Keratinocyte (primary cell): ENCODE measurements at regions not wholly inside any gene's neighbourhood (a gene's known extent, or its start where the extent isn't known, plus 50 kb on each side); places are given as distances from the start of the nearest gene placed in this dataset.

Experiments used
- DNase-seq: peaks from one replicate; pipeline ENCODE4 v3.0.0-alpha.2; 2011; ENCODE audit warnings: low read depth, missing footprints, low spot score
- FAIRE-seq: peaks from 2 replicates; lab custom pipeline; 2011; peaks lifted over from hg19 to GRCh38; lab: Jason Lieb, UNC
- H2AFZ ChIP-seq: 2 replicates; pipeline ENCODE4 v1.6.0; 2012; ENCODE audit warnings: low read length, control low read depth, inconsistent platforms; ENCODE audit not compliant: control insufficient read depth
- H3K27ac ChIP-seq: 2 replicates; pipeline ENCODE4 v1.5.1; 2011; ENCODE audit warnings: low read length; ENCODE audit not compliant: control insufficient read depth, insufficient read depth
- H3K27me3 ChIP-seq: 3 replicates; pipeline ENCODE4 v1.6.0; 2011; ENCODE audit warnings: low read length; ENCODE audit not compliant: control insufficient read depth, insufficient read depth; ENCODE audit errors: extremely low read depth
- H3K36me3 ChIP-seq, 2 experiments: 2 replicates in 1 of 2; 3 replicates in 1 of 2; pipeline ENCODE4 v1.5.1; 2011; ENCODE audit warnings: low read length in 2 of 2, mild to moderate bottlenecking in 1 of 2; ENCODE audit not compliant: control insufficient read depth in 2 of 2, insufficient read depth in 2 of 2; ENCODE audit errors: extremely low read depth in 1 of 2
- H3K4me1 ChIP-seq: 3 replicates; pipeline ENCODE4 v1.5.1; 2011; ENCODE audit warnings: low read length; ENCODE audit not compliant: control insufficient read depth, insufficient read depth; ENCODE audit errors: extremely low read depth
- H3K4me2 ChIP-seq: 3 replicates; pipeline ENCODE4 v1.6.0; 2011; ENCODE audit warnings: low read depth, low read length; ENCODE audit not compliant: control insufficient read depth, insufficient read depth; ENCODE audit errors: extremely low read depth
- H3K4me3 ChIP-seq, 3 experiments: fragments of 200-600 bp in 1 of 3; sonication (generic) in 1 of 3; 2 replicates in 2 of 3; 3 replicates in 1 of 3; pipeline ENCODE4 v1.5.1; 2011 to 2016; ENCODE audit warnings: low read length in 3 of 3, mild to moderate bottlenecking in 3 of 3, control low read depth in 2 of 3, inconsistent platforms in 1 of 3, low read depth in 1 of 3, mixed read lengths in 1 of 3, mixed run types in 1 of 3, moderate library complexity in 1 of 3; ENCODE audit not compliant: control insufficient read depth in 2 of 3, insufficient read depth in 2 of 3; ENCODE audit errors: extremely low read depth in 1 of 3
- H3K79me2 ChIP-seq: 2 replicates; pipeline ENCODE4 v1.6.0; 2012; ENCODE audit warnings: low read length; ENCODE audit not compliant: control insufficient read depth, insufficient read depth
- H3K9ac ChIP-seq: 3 replicates; pipeline ENCODE4 v1.6.0; 2011; ENCODE audit warnings: low read length; ENCODE audit not compliant: control insufficient read depth, insufficient read depth; ENCODE audit errors: extremely low read depth
- H3K9me1 ChIP-seq: 3 replicates; pipeline ENCODE4 v1.6.0; 2011; ENCODE audit warnings: low read length; ENCODE audit not compliant: control insufficient read depth, insufficient read depth; ENCODE audit errors: extremely low read depth
- H3K9me3 ChIP-seq: 2 replicates; pipeline ENCODE4 v1.5.1; 2012; ENCODE audit warnings: low read depth, low read length; ENCODE audit not compliant: control insufficient read depth
- H4K20me1 ChIP-seq: 3 replicates; pipeline ENCODE4 v1.6.0; 2011; ENCODE audit warnings: low read length; ENCODE audit not compliant: control insufficient read depth, insufficient read depth; ENCODE audit errors: extremely low read depth
- EZH2 ChIP-seq: IDR thresholded peaks from one replicate; pipeline ENCODE4 v1.6.1; 2012; ENCODE audit warnings: inconsistent platforms, mild to moderate bottlenecking, low read length, moderate library complexity
- dilution Hi-C: fragments of 300-500 bp; cut with MboI; formaldehyde crosslinking; loops from one replicate; pipeline ENCODE4 v1.7.0; 2020; ENCODE audit warnings: low sequenced_read_pairs; ENCODE audit not compliant: extremely low pct_ligation_motif_present
- TF ChIP-seq, protein P1 (sequence below), 3 experiments: IDR thresholded peaks in 1 of 3; conservative IDR thresholded peaks in 1 of 3; optimal IDR thresholded peaks in 1 of 3; 2 replicates in 2 of 3; 3 replicates in 1 of 3; pipeline versions ENCODE3 to v1.5.1; 2011; ENCODE audit warnings: low read length in 3 of 3, mild to moderate bottlenecking in 3 of 3, moderate library complexity in 2 of 3, control low read depth in 1 of 3, inconsistent platforms in 1 of 3; ENCODE audit not compliant: insufficient read depth in 2 of 3; ENCODE audit errors: extremely low read depth in 1 of 3

DNA sequence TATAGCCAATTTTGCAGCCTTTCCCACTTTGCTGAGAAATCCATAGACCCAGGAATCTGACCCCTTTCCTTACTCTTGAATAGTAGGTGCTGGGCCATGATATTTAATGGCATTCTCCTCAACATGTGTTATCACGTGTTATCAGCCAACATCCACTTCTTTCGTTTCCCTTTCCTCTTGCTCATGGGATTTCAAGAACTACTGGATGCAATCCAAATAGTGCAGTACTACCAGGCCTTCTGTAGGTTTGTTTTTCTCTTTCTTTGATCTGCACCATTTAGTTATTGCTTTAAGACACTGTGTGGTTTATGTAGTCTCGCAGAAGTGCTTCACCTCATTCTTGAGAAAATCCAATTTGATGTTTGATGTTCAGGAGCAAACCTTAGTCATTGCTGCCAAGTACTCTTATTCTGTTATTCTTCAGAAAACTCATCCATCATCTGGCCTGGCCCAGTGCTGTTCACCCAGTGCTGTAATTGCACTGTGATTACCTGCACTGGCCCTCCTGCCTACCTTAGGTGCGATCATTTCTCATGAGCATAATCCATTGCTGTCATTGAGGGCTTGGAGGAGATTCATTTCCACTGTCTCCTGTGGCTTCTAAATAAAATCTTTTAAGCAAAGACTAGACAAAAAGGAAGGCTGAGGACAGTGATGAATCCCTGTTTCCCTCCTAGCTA lies 315.3 kb downstream of the BMPER start:
- Histone ChIP-seq H4K20me1 (no peaks in the 10 kb centered on the region), H3K9me1 (no peaks in the 10 kb centered on the region), H3K4me3 (no peak overlapping the region), H3K4me1 (no peaks in the 10 kb centered on the region), H3K79me2 (no peaks in the 10 kb centered on the region), H2AFZ (no peak overlapping the region), H3K27me3 (peaks cover 2% of the 10 kb centered on the region), H3K9ac (no peak overlapping the region), H3K4me2 (no peak overlapping the region), H3K27ac (no peak overlapping the region), H3K36me3 (no peaks in the 10 kb centered on the region), H3K9me3 (no peaks in the 10 kb centered on the region)
- DNase-seq (no peak), FAIRE-seq (no peak)
- dilution Hi-C loops: no loop called here
- TF ChIP-seq, protein P1, sequence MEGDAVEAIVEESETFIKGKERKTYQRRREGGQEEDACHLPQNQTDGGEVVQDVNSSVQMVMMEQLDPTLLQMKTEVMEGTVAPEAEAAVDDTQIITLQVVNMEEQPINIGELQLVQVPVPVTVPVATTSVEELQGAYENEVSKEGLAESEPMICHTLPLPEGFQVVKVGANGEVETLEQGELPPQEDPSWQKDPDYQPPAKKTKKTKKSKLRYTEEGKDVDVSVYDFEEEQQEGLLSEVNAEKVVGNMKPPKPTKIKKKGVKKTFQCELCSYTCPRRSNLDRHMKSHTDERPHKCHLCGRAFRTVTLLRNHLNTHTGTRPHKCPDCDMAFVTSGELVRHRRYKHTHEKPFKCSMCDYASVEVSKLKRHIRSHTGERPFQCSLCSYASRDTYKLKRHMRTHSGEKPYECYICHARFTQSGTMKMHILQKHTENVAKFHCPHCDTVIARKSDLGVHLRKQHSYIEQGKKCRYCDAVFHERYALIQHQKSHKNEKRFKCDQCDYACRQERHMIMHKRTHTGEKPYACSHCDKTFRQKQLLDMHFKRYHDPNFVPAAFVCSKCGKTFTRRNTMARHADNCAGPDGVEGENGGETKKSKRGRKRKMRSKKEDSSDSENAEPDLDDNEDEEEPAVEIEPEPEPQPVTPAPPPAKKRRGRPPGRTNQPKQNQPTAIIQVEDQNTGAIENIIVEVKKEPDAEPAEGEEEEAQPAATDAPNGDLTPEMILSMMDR (optimal IDR thresholded peaks at IDR 0.05 in 1 of 3, IDR thresholded peaks at IDR 0.05 in 1 of 3, conservative IDR thresholded peaks at IDR 0.05 in 1 of 3; ENCODE audit: extremely low read depth in 1 of 3, insufficient read depth in 2 of 3, low read length in 3 of 3): no peak
- no peak for TF ChIP-seq EZH2

DNA sequence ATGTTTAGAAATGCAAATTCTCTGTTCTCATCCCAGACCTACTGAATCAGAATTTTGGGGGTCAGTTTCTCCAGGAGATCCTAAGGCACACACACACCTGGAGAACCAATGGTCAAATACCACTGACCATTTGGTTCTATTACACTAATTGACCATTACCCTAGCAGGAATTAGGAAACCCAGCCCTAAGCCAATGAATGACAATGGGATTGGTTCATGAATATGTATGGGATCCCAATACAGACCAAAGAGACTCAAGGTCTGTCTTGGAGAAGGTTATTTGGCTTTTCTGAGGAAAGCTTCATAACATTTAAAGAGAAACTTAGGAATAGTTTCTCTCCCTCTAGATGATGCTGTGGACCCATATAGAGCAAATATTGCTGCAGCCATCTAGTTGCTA lies 317.0 kb downstream of the BMPER start:
- dilution Hi-C loops: no loop called here
- no peak overlapping the region for H3K27ac ChIP-seq
- no peaks in the 10 kb centered on the region for H3K4me1 ChIP-seq
- FAIRE-seq (no peak), DNase-seq (no peak)
- no peaks in the 10 kb centered on the region for H3K9me1 ChIP-seq
- no peak overlapping the region for H3K4me2 ChIP-seq
- H3K9ac ChIP-seq: no peak overlapping the region
- no peak overlapping the region for H3K4me3 ChIP-seq
- no peaks in the 10 kb centered on the region for H3K79me2 ChIP-seq
- H2AFZ ChIP-seq: no peak overlapping the region
- H3K9me3 ChIP-seq: no peaks in the 10 kb centered on the region
- TF ChIP-seq EZH2: no peak
- TF ChIP-seq, protein P1 (optimal IDR thresholded peaks at IDR 0.05 in 1 of 3, IDR thresholded peaks at IDR 0.05 in 1 of 3, conservative IDR thresholded peaks at IDR 0.05 in 1 of 3; ENCODE audit: extremely low read depth in 1 of 3, insufficient read depth in 2 of 3, low read length in 3 of 3): no peak
- no peaks in the 10 kb centered on the region for H3K36me3 ChIP-seq
- H3K27me3 ChIP-seq: peaks cover 2% of the 10 kb centered on the region
- no peaks in the 10 kb centered on the region for H4K20me1 ChIP-seq
